KMS-11 (cell line): ENCODE measurements at regions not wholly inside any gene's neighbourhood (a gene's known extent, or its start where the extent isn't known, plus 50 kb on each side); places are given as distances from the start of the nearest gene placed in this dataset.

ENCODE experiments used
- H2AFZ ChIP-seq: fragments of 200-600 bp; sonication (generic); 2 replicates; pipeline ENCODE4 v1.6.1; 2016; ENCODE audit warnings: antibody characterized with exemption, mixed run types, low read depth
- H3K27ac ChIP-seq: fragments of 200-600 bp; sonication (generic); 2 replicates; pipeline ENCODE4 v1.6.1; 2016; ENCODE audit warnings: mild to moderate bottlenecking, mixed run types
- H3K27me3 ChIP-seq: fragments of 200-600 bp; sonication (generic); 2 replicates; pipeline ENCODE4 v1.6.1; 2017; ENCODE audit warnings: mild to moderate bottlenecking, low read depth, mixed run types, moderate library complexity; ENCODE audit not compliant: insufficient read depth
- H3K36me3 ChIP-seq: fragments of 200-600 bp; sonication (generic); 2 replicates; pipeline ENCODE4 v1.6.1; 2017; ENCODE audit warnings: mild to moderate bottlenecking, mixed run types; ENCODE audit not compliant: insufficient read depth
- H3K4me1 ChIP-seq: fragments of 200-600 bp; sonication (generic); 2 replicates; pipeline ENCODE4 v1.6.1; 2016; ENCODE audit warnings: mild to moderate bottlenecking, low read depth, mixed run types; ENCODE audit not compliant: poor library complexity, severe bottlenecking
- H3K4me2 ChIP-seq: fragments of 200-600 bp; sonication (generic); 2 replicates; pipeline ENCODE4 v1.7.0; 2016; ENCODE audit warnings: mild to moderate bottlenecking, mixed run types
- H3K4me3 ChIP-seq: fragments of 200-600 bp; sonication (generic); IDR thresholded peaks from 2 replicates; pipeline ENCODE4 v1.6.1; 2017; ENCODE audit warnings: low read depth, low read length, mixed read lengths; ENCODE audit not compliant: insufficient read depth
- H3K79me2 ChIP-seq: fragments of 200-600 bp; sonication (generic); 2 replicates; pipeline ENCODE4 v1.6.1; 2016; ENCODE audit warnings: low read depth, mixed run types; ENCODE audit not compliant: insufficient read depth
- H3K9ac ChIP-seq: fragments of 200-600 bp; sonication (generic); 2 replicates; pipeline ENCODE4 v1.6.1; 2016; ENCODE audit warnings: mild to moderate bottlenecking, mixed run types
- H4K20me1 ChIP-seq: fragments of 200-600 bp; sonication (generic); 2 replicates; pipeline ENCODE4 v1.6.1; 2016; ENCODE audit warnings: mild to moderate bottlenecking, mixed run types; ENCODE audit not compliant: insufficient read depth
- CTCF ChIP-seq: fragments of 200-600 bp; sonication (generic); conservative IDR thresholded peaks from 2 replicates; pipeline ENCODE4 v1.6.1; 2017; ENCODE audit warnings: low read depth, mild to moderate bottlenecking, antibody characterized with exemption, low read length, moderate library complexity, mixed read lengths

DNA sequence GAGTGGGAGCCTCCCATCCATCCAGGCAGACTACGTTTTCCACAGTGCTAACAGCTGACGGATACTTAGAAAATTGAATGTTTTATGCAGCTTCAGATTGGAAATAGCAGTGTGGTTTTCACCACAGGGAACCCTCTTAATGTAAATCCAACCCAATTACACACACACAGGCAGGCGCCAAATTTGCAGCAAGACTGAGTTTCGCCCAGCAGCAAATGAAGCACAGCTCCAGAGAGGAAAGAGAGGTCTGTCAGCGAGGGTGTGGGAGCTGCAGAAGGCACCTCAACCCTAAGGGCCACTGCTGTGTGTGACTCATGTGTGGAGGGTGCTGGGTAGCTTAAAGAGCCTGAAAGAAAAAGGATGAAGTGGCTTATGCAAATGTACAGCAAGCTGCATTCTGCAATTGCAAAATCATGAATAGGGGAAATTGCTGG, 365.7 kb downstream of the MAFB start:
- Histone ChIP-seq H3K36me3 (no peaks in the 10 kb centered on the region), H4K20me1 (no peaks in the 10 kb centered on the region), H3K27ac (no peak overlapping the region), H2AFZ (no peak overlapping the region), H3K79me2 (no peaks in the 10 kb centered on the region), H3K4me2 (no peak overlapping the region), H3K4me1 (no peaks in the 10 kb centered on the region), H3K27me3 (no peaks in the 10 kb centered on the region), H3K4me3 (no peak overlapping the region), H3K9ac (no peak overlapping the region)
- no peak for TF ChIP-seq CTCF

DNA sequence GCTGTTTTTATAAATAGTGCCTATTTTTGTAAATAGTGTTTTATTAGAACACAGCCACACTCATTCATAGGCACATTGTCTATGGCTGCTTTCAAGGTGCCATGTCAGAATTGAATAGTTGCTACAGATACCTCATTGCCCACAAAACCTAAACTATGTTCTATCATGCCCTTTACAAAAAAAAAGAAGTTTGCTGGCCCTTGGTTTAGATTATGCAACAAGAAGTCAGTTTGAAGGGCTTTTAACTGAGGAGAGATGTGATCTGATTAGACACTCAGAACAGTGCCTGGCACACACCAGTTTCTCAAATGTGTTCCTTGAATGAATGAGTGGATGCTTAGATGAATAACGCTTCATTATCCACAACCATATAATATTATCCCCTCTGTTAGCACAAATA, 366.1 kb downstream of the MAFB start:
- TF ChIP-seq CTCF: no peak
- Histone ChIP-seq H3K4me2 (no peak overlapping the region), H3K4me1 (no peaks in the 10 kb centered on the region), H3K79me2 (no peaks in the 10 kb centered on the region), H4K20me1 (no peaks in the 10 kb centered on the region), H3K27me3 (no peaks in the 10 kb centered on the region), H3K4me3 (no peak overlapping the region), H3K9ac (no peak overlapping the region), H3K27ac (no peak overlapping the region), H3K36me3 (no peaks in the 10 kb centered on the region), H2AFZ (no peak overlapping the region)

- Histone ChIP-seq H3K4me2 (no peak overlapping the region), H3K27me3 (no peaks in the 10 kb centered on the region), H3K27ac (no peak overlapping the region)
These were observed 368.5 kb downstream of the MAFB start for GRCh38 chr20:40320517-40321011.

DNA sequence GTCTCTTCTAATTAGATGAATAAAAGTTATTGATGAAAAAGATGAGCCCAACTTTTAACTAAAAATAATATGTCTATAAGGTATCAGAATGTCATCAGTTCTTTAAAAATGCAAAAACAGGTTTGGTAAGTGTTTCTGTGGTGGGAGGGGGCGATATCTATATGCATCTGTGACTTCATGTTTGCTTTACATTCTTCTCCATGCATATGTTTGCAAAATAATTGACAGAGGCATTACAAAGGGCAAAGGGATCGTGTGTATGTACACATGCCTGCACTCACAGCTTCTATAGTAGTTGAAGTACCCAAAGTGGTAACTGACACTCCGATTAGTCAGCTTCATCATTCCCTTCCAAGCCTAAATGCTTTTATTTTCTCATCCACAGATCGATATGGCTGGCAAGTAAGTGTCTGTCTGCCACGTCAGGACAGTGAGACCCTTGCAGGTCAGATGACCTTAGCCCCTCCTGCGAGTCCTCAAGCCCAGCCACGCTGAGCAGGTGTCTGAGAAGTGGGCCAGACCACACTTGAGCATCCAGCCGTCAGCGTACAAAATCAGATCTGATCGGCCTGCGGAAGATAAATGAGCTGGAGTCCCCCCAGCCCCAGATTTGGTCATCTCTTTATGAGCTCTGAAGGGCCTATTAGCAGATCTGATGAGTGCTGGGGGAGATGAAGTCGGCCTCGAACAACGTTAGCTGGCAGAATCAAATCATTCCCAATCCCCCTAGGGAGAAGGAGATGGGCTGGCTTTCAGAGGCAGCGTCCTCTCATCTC, 369.1 kb downstream of the MAFB start:
- H3K4me2 ChIP-seq: no peak overlapping the region
- H3K36me3 ChIP-seq: no peaks in the 10 kb centered on the region
- H3K4me3 ChIP-seq: no peak overlapping the region
- no peak for TF ChIP-seq CTCF
- no peak overlapping the region for H3K27ac ChIP-seq
- H4K20me1 ChIP-seq: no peaks in the 10 kb centered on the region
- H3K27me3 ChIP-seq: no peaks in the 10 kb centered on the region
- no peaks in the 10 kb centered on the region for H3K79me2 ChIP-seq
- no peak overlapping the region for H3K9ac ChIP-seq
- H3K4me1 ChIP-seq: no peaks in the 10 kb centered on the region
- no peak overlapping the region for H2AFZ ChIP-seq

More at GRCh38 chr20:40320517-40321011, 368.5 kb downstream of the MAFB start:
- Histone ChIP-seq H3K36me3 (no peaks in the 10 kb centered on the region), H3K9ac (no peak overlapping the region), H3K79me2 (no peaks in the 10 kb centered on the region), H4K20me1 (no peaks in the 10 kb centered on the region), H3K4me1 (no peaks in the 10 kb centered on the region), H2AFZ (no peak overlapping the region), H3K4me3 (no peak overlapping the region)
- TF ChIP-seq CTCF: no peak
